Adrenal gland (tissue), 5 donors: ENCODE measurements at regions not wholly inside any gene's neighbourhood (a gene's known extent, or its start where the extent isn't known, plus 50 kb on each side); places are given as distances from the start of the nearest gene placed in this dataset.

ENCODE experiments used
- POLR2A ChIP-seq, 2 donors: fragments of 450-650 bp; IDR thresholded peaks; one replicate each; pipeline ENCODE4 v1.6.1; 2017; ENCODE audit warnings: antibody characterized with exemption in 2 of 2, mild to moderate bottlenecking in 2 of 2, moderate library complexity in 1 of 2
- TF ChIP-seq, protein P1 (sequence below), 6 experiments: fragments of 450-650 bp in 4 of 6; fragments of 200-600 bp in 2 of 6; sonication (generic) in 1 of 6; IDR thresholded peaks; 1 replicate in 5 of 6; 2 replicates in 1 of 6; pipeline versions ENCODE4 v1.5.1 to v1.8.0; 2016 to 2021; ENCODE audit warnings: antibody characterized with exemption in 6 of 6, mild to moderate bottlenecking in 2 of 6, moderate library complexity in 1 of 6
- donor health status: DM: no; HTN: no; CAD: no.

DNA sequence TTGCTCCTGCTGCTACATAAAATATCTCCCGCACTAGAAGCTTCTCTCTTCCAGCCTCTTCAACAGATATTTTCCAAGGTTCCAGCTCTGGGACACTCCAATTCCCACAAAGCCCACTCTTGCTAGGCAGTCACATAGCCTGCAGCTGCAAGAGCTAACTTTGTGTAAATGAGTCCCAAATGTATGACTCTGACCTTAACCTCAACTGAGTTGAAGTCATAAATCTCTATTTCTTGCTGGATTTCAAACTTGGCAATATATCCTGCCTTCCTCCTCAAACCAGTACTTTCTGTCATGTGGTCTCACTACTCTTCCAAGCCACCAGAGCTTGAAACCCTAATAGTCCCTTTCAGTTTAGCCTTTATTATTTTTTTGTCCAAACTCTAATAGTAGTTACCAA, 315.4 kb upstream of the GRIA3 start:
- TF ChIP-seq, protein P1, sequence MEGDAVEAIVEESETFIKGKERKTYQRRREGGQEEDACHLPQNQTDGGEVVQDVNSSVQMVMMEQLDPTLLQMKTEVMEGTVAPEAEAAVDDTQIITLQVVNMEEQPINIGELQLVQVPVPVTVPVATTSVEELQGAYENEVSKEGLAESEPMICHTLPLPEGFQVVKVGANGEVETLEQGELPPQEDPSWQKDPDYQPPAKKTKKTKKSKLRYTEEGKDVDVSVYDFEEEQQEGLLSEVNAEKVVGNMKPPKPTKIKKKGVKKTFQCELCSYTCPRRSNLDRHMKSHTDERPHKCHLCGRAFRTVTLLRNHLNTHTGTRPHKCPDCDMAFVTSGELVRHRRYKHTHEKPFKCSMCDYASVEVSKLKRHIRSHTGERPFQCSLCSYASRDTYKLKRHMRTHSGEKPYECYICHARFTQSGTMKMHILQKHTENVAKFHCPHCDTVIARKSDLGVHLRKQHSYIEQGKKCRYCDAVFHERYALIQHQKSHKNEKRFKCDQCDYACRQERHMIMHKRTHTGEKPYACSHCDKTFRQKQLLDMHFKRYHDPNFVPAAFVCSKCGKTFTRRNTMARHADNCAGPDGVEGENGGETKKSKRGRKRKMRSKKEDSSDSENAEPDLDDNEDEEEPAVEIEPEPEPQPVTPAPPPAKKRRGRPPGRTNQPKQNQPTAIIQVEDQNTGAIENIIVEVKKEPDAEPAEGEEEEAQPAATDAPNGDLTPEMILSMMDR (IDR thresholded peaks at IDR 0.05) = no peak
- no peak for TF ChIP-seq POLR2A (IDR thresholded peaks at IDR 0.05)
